Activated CD4-positive, alpha-beta T cell treated with anti-CD3 and anti-CD28 coated beads, Interleukin-2, amount 50 U/mL, for 4 hours (primary cell): ENCODE measurements at regions not wholly inside any gene's neighbourhood (a gene's known extent, or its start where the extent isn't known, plus 50 kb on each side); places are given as distances from the start of the nearest gene placed in this dataset.
"Not testable (repeated sequence)": the region's sequence is repeated elsewhere in the genome, so short reads cannot be mapped to it uniquely, and the experiment has no call there.

ENCODE experiments used
- DNase-seq, 2 experiments: peaks; one replicate each; pipeline ENCODE4 v3.0.0-alpha.2; 2020

GRCh38 chr6:133758815-133759335 lies 130.0 kb upstream of the TCF21 start:
- no peak for DNase-seq

DNA sequence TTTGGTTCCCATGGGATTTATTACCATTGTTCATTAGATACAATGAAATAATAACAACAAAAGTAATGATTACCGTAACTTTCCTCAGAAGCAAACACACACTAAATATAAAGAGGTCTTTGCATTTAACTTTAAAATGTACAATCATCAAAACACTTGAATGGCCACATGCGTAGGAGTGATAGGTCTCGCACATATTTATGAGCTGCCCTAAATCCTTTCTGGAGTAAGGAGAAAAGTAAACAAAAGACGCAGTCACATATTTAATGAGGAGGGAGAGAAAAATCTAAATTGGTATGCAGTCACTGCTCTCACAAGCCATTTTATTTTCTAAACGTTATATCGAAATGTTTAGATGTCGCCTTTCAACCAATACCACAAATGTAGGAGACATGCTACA lies 129.4 kb upstream of the TCF21 start:
- DNase-seq: no peak

- no peak for DNase-seq
These were observed 127.2 kb upstream of the TCF21 start for GRCh38 chr6:133761706-133762105.

GRCh38 chr6:133764008-133764753 lies 124.7 kb upstream of the TCF21 start:
- DNase-seq: no peak

DNA sequence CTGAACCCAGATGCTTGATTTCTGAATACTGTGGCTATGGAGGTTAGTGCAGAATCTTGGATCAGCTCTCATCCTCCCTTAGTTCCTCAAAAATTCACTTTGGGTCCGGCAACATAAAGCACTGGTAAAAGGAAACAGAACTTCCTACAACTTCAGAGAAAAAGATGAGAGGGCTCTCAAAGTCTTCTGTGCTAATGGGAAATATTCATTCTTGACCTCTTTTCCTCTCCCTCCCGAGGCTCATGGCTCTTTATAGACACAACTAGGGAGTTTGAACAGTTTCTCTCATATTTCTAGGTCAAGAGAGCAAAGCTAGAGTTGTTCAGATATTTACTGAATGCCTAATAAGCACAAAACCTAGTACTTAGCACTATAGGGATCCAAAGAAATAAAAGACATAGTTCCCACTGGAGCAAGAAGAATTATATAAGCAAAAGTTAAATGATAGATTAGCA lies 124.1 kb upstream of the TCF21 start:
- DNase-seq: no peak

- DNase-seq: no peak
These were observed 121.4 kb upstream of the TCF21 start for GRCh38 chr6:133767357-133767970.

- DNase-seq: no peak
These were observed 120.1 kb upstream of the TCF21 start for GRCh38 chr6:133768656-133769295.

GRCh38 chr6:133769463-133769862 lies 119.5 kb upstream of the TCF21 start:
- no peak for DNase-seq

DNA sequence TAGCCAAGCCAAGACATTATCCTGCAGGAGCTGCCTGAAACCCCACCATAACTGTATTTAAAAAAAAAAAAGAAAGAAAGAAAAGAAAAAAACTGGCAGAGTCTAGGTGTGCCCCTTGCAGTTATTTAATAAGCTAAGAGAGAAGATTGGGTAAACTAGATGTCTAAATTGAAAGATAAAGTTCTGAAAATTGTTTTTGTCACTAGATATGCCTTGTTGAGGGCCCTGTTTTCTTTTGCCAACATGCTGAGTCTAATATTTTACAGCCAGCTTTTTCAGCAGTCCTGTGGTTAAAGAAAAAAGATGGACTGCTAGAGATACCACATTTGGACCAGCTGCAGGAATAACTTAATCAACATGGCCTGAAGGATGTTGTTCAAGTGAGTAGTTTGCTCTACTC lies 116.3 kb upstream of the TCF21 start:
- DNase-seq: no peak

DNA sequence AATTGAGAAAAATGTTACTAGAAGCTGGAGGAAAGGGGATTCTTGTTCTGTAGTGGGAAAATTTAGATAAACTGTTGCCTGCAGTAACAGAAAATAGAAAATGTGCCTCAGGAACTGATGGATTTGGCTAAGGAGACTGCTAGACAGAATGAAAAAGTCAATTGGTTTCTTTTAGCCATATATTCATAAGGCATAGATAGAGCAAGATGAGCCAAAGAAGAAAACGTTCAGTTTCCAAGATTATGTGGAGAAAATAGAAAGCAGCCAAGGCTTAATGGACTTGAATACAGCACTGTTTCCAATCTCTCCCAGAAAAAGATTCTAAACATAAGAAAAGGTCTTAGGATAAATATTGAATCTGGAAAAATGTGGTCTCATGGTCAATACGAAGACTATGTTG lies 115.1 kb upstream of the TCF21 start:
- no peak for DNase-seq

- DNase-seq: no peak
These were observed 114.6 kb upstream of the TCF21 start for GRCh38 chr6:133774356-133774755.

GRCh38 chr6:133778414-133779130 lies 110.3 kb upstream of the TCF21 start:
- no peak for DNase-seq

GRCh38 chr6:133779916-133780695 lies 108.8 kb upstream of the TCF21 start:
- DNase-seq: no peak

DNA sequence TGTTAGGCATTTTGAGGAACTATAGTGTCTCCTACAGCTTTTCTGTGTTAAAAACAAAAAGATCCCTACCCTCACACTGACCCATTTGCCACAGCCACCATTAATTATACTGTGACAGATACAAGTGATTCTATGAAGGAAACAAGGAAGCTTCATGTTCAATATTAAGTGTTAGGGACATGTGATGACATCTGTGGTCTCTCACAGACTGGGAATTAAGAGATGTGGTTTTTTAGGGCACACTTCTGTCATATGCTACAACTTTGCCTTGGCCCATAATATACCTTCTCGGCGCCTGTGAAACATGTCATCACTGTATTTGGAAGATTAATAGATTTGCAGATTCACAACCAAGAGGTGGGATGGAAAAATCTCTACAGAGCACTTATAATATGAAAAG lies 102.9 kb upstream of the TCF21 start:
- no peak for DNase-seq

- no peak for DNase-seq
These were observed 101.8 kb upstream of the TCF21 start for GRCh38 chr6:133787122-133787521.

GRCh38 chr6:133787859-133788505 lies 100.9 kb upstream of the TCF21 start:
- DNase-seq: no peak

DNA sequence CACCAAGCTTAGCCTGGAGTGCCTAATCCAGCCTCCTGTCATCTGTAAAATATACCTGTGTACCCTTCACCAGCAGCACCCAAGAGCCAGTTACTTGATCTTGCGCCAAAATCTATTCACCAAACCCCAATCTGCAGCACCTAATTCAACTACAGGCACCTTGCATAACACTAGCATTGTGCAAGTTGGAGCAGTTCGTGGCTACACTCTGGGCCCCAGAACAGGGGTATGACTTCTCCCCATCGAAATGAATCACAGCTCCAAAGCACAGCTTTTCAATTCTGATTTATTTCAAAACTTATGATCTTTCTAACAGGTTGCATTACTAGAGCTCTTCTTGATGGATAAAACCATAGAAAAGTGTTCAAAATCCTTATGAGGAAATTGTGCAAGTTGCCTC lies 100.4 kb upstream of the TCF21 start:
- DNase-seq: no peak

DNA sequence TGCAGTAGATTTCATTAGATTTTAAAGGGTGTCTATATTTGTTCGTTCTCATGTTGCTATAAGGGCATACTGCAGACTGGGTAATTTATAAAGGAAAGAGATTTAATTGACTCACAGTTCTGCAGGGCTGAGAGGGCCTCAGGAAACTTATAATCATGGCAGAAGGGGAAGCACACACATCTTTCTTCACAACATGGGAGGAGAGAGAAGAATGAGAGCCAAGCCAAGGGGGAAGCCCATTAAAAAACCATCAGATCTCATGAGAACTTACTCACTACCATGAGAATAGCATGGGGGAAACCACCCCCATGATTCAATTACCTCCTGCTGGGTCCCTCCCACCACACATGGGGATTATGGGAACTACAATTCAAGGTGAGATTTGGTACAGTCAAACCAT lies 99.5 kb upstream of the TCF21 start:
- DNase-seq: not testable (repeated sequence)

GRCh38 chr6:133790756-133791155 lies 98.2 kb upstream of the TCF21 start:
- not testable (repeated sequence) for DNase-seq

DNA sequence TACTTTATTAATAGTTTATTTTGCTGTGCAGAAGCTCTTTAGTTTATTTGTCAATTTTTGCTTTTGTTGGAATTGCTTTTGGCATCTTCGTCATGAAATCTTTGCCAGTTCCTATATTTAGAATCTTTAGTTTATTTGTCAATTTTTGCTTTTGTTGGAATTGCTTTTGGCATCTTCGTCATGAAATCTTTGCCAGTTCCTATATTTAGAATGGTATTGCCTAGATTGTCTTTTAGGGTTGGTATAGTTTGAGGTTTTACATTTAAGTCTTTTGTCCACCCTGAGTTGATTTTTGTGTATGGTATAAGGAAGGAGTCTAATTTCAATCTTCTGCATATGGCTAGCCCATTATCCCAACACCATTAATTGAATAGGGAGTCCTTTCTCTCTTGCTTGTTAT lies 93.9 kb upstream of the TCF21 start:
- not testable (repeated sequence) for DNase-seq

GRCh38 chr6:133796235-133796634 lies 92.7 kb upstream of the TCF21 start:
- DNase-seq: no peak

- no peak for DNase-seq
These were observed 89.9 kb upstream of the TCF21 start for GRCh38 chr6:133799043-133799442.
